GM18511 (cell line): ENCODE measurements at regions not wholly inside any gene's neighbourhood (a gene's known extent, or its start where the extent isn't known, plus 50 kb on each side); places are given as distances from the start of the nearest gene placed in this dataset.
A peak's percentile ranks its signal among the peaks of the same experiment; 100 is the strongest.

Source experiments
- ATAC-seq: cut with Tn5 transposase; IDR thresholded peaks from one replicate; pipeline ENCODE4 v1.9.1; 2021; ENCODE audit warnings: mild to moderate bottlenecking, moderate library complexity; ENCODE audit not compliant: unreplicated experiment

- no peak for ATAC-seq
Measured at GRCh38 chr21:17987382-17988101, 168.4 kb upstream of the C21orf91 start.

DNA sequence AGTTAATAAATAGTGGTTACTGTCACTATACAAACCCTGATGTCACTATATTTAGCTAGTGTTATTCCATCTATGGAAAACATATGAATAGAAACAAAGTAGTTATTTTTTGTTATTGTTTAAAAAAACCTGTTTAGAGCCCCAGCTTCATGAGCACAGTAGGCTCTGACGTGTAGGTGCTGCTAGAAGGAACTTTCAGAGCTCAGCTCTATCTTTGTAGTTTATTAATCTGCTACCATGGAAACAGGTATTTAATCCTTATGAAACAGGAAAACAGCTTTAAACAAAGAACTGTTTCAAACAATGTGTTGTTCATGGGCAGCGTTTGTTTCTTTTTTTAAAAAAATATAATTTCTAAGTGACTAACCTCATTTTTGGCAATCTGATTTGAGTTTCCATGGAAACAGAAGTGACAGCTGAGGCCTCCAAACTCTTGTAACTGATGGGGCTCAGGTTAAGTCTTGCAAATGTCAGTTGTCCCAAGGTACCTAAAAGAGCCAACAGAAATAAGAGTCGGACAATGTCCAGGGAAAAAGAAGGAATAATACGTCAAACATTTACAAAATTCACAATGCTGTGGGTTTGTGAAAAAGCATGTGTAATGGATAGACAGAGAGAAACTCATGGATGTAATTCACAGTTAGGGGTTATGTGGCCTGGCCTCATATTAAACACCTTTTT, 162.0 kb upstream of the C21orf91 start:
- ATAC-seq = no peak

DNA sequence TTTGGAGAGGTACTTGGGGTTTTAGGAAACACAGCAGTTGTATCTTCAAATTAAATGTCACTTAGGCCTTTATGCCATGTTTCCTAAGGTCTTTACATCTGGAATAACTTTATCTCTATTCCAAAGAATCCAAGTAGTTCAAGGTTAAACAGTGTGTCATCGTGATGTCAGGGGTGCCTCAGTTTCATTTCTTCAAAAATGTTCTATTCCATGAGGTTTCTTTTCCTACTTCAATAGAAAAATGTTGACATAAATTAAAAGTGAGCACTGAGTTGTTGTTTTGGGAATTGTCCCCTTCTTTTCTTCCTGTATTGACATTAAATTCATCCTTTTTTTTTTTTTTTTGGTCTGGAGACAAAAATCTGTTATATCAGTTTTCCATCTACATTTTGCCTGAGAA, 160.6 kb upstream of the C21orf91 start:
- no peak for ATAC-seq

DNA sequence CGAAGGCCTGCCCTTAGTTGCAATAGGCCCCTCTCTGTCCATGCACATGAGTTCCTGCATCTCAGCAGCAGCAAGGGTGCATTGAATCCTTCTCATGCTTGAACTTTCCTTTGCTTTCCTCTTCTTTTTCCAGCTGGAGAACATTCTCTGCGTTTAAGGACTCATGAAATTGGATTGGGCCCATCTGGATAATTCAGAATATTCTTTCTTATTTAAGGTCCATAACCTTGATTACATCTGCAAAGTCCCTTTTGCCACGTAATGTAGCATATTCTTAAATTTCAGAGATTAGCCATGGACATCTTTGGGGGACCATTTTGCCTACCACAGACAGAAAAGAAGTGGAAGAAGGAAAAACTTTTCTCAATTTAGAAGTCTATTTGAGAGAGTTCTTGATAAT, 159.7 kb upstream of the C21orf91 start:
- ATAC-seq = no peak

DNA sequence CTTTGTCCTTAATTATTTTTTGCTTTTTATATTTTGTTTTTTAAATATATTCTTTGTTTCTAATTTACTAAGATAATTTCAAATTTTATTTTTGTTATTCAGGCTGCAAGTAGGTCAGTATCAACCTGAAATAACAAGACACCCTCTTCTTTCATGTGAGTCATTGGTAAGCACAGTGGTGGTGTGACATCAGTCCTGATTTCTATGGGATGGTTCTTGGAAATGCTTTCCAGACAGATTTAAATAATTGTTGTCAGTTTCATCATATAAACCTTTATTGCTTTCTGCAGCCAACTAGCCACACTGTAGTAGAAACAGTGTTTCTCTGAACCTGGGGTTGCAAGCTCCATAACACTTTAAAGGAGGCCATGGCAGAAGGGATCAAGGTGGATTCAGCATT, 157.5 kb upstream of the C21orf91 start:
- ATAC-seq = no peak

- no peak for ATAC-seq
Measured at GRCh38 chr21:17976139-17976538, 157.0 kb upstream of the C21orf91 start.

DNA sequence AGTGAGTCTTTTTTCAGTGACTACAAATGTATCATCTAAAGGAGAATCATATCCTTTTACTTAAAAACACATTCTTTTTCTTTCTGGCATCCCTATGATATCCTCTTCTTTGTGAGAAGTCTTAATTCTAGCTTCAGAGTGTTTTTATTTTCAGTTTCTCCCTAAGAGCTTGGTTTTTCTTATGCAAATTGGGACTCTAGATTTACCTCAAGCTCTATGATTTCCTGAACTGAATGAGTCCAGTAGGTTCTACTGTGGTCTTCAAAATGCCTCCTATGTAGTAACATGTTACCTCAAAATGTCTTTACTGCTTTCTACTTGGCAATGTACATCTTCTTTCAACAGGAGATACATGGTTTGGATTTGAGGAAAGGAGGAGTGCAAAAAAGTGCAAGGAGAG, 148.2 kb upstream of the C21orf91 start:
- ATAC-seq = no peak

- no peak for ATAC-seq
Measured at GRCh38 chr21:17964716-17965115, 145.6 kb upstream of the C21orf91 start.

DNA sequence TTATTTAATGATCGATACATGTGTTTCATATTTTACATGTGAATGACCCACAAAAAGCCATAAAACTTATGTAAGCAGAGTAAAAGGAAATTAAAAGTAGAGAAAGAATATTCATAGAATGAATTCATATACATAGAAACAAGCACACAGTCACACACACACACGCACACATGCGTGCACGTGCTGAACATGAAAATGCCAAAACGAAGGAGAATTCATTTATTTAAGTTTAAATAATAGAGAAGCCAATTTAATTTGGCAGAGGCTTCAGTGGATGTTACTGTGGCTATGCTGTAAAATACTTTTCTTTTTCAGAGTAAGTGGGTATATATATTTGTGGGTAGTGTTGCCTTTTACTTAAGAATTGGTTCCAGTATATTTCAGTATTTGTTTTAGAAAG, 145.0 kb upstream of the C21orf91 start:
- no peak for ATAC-seq

- ATAC-seq = no peak
Measured at GRCh38 chr21:17950591-17950990, 131.4 kb upstream of the C21orf91 start.

GRCh38 chr21:17949421-17949820, 130.3 kb upstream of the C21orf91 start:
- no peak for ATAC-seq

- no peak for ATAC-seq
Measured at GRCh38 chr21:17947531-17947930, 128.4 kb upstream of the C21orf91 start.

- ATAC-seq = no peak
Measured at GRCh38 chr21:17931080-17931479, 111.9 kb upstream of the C21orf91 start.

- ATAC-seq = no peak
Measured at GRCh38 chr21:17930093-17930492, 110.9 kb upstream of the C21orf91 start.

- no peak for ATAC-seq
Measured at GRCh38 chr21:17929510-17929909, 110.4 kb upstream of the C21orf91 start.

DNA sequence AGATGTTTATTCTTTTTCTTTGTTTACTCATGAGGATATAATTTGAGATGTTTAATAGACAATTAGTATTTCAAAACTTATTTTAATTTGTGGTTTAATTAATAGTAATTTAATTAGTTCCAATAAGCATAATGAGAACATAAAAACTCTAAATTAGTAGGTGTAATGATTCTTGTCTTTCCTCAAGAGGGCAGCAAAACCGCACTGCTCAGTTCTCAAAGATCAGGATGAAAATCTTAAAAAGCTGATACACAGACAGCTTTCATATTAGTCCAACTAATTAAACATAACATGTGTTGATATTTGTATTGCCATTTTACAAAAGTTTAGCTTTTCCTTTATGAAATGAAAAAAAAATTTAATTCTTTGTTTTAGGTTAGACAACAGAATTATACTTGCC, 106.7 kb upstream of the C21orf91 start:
- no peak for ATAC-seq

GRCh38 chr21:17925000-17925610, 105.9 kb upstream of the C21orf91 start:
- ATAC-seq = peak; percentile 97

- no peak for ATAC-seq
Measured at GRCh38 chr21:17921579-17922530, 102.7 kb upstream of the C21orf91 start.

DNA sequence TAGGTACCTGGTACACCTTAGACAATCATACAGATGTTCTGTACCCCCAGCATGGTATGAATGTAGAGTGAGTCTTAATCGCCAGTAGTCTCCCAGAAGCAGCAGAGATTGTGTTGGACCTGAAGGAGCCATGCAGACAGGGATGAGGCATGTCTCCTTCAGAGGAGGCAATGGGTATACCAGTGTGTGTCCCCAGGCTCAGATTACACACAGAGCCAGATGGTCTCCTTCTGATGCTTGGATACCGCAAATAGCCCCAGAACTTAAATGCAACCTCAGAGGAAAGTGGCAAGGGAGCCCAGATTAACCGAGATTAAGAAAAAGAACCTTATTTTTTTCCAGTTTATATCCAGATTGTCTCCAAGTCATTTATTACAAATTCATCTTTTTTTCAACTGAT, 96.8 kb upstream of the C21orf91 start:
- no peak for ATAC-seq

DNA sequence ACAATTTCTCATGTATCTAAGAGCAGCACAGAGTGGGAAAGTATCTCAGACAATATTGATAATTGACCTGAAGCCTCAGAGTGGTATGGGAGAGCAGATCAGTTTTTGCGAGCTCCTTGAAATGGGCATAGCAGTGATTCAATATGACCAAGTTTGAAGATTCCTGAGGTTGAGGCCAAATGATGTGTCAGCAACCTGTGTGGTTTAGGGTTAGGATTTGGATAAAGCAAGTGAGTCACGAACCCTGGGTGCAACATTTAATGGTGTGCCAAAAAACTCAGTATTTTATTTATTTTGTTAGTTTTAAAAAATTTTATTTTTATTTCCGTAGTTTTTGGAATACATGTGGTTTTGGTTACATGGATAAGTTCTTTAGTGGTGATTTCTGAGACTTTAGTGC, 92.5 kb upstream of the C21orf91 start:
- no peak for ATAC-seq
